Vagina (tissue), 2 donors: ENCODE measurements at regions not wholly inside any gene's neighbourhood (a gene's known extent, or its start where the extent isn't known, plus 50 kb on each side); places are given as distances from the start of the nearest gene placed in this dataset.

Source experiments
- POLR2A ChIP-seq, 2 donors: fragments of 450-650 bp; IDR thresholded peaks; one replicate each; pipeline ENCODE4 v1.6.1; 2017; ENCODE audit warnings: antibody characterized with exemption in 2 of 2, mild to moderate bottlenecking in 2 of 2, moderate library complexity in 2 of 2
- TF ChIP-seq, protein P1 (sequence below), 3 experiments: fragments of 450-650 bp in 2 of 3; fragments of 200-600 bp in 1 of 3; sonication (generic) in 1 of 3; IDR thresholded peaks; one replicate each; pipeline ENCODE4 v1.5.1; 2017 to 2019; ENCODE audit warnings: antibody characterized with exemption in 3 of 3, mild to moderate bottlenecking in 2 of 3, moderate library complexity in 2 of 3

DNA sequence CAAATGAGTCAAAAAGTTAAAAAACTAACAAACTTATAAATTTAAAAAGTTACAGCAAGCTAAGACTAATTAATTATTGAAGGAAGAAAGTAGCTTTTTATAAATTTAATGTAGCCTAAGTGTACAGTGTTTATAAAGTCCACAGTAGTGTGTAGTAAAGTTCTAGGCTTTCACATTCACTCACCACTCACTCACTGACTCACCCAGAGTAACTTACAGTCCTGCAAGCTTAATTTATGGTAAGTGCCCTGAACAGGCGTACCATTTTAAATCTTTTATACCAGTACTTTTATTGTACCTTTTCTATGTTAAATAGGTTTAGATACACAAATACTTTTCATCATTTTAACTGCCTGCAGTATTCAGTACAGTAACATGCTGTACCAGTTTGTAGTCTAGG lies 80.0 kb upstream of the C9orf72 start:
- TF ChIP-seq, protein P1, sequence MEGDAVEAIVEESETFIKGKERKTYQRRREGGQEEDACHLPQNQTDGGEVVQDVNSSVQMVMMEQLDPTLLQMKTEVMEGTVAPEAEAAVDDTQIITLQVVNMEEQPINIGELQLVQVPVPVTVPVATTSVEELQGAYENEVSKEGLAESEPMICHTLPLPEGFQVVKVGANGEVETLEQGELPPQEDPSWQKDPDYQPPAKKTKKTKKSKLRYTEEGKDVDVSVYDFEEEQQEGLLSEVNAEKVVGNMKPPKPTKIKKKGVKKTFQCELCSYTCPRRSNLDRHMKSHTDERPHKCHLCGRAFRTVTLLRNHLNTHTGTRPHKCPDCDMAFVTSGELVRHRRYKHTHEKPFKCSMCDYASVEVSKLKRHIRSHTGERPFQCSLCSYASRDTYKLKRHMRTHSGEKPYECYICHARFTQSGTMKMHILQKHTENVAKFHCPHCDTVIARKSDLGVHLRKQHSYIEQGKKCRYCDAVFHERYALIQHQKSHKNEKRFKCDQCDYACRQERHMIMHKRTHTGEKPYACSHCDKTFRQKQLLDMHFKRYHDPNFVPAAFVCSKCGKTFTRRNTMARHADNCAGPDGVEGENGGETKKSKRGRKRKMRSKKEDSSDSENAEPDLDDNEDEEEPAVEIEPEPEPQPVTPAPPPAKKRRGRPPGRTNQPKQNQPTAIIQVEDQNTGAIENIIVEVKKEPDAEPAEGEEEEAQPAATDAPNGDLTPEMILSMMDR (IDR thresholded peaks at IDR 0.05): no peak
- no peak for TF ChIP-seq POLR2A (IDR thresholded peaks at IDR 0.05)
